ENCODE measurements at regions not wholly inside any gene's neighbourhood (a gene's known extent, or its start where the extent isn't known, plus 50 kb on each side); places are given as distances from the start of the nearest gene placed in this dataset.

GRCh38 chr5:125794922-125795321 lies 628.3 kb upstream of the GRAMD2B start:
- TF ChIP-seq, protein P1, sequence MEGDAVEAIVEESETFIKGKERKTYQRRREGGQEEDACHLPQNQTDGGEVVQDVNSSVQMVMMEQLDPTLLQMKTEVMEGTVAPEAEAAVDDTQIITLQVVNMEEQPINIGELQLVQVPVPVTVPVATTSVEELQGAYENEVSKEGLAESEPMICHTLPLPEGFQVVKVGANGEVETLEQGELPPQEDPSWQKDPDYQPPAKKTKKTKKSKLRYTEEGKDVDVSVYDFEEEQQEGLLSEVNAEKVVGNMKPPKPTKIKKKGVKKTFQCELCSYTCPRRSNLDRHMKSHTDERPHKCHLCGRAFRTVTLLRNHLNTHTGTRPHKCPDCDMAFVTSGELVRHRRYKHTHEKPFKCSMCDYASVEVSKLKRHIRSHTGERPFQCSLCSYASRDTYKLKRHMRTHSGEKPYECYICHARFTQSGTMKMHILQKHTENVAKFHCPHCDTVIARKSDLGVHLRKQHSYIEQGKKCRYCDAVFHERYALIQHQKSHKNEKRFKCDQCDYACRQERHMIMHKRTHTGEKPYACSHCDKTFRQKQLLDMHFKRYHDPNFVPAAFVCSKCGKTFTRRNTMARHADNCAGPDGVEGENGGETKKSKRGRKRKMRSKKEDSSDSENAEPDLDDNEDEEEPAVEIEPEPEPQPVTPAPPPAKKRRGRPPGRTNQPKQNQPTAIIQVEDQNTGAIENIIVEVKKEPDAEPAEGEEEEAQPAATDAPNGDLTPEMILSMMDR (IDR thresholded peaks at IDR 0.05), result no peak
- TF ChIP-seq POLR2A (IDR thresholded peaks at IDR 0.05), result no peak
